ENCODE measurements at regions not wholly inside any gene's neighbourhood (a gene's known extent, or its start where the extent isn't known, plus 50 kb on each side); places are given as distances from the start of the nearest gene placed in this dataset.

GRCh38 chr3:107211608-107212007, 165.6 kb upstream of the CCDC54 start:
- intact Hi-C loops (cut with DNase I): no loop called here

DNA sequence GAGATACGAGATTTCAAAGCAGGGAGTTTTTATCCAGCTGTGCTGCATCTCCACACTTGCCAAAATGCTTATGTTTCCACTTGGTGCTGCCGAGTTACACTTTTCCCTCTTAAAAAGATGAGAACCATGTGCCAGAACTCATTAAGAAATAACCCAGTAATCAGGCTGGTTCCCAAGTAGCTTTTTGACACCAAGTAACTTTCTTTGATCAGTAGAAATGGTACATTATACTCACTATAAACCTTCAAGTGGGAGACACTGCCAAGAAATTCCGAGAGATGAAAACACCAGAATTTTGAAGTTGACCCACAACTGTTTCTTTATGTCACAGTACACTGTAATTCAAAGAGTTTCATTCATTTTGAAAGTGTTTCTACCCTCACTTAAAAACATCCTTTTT, 164.6 kb upstream of the CCDC54 start:
- Histone ChIP-seq H3K4me3 (no peak overlapping the region), H3K9me3 (no peaks in the 10 kb centered on the region), H3K4me1 (peaks cover 27 to 41% (median 34%) of the 10 kb centered on the region in 4 donors), H3K27me3 (no peaks in the 10 kb centered on the region), H3K27ac (replicated peaks in 1 of 4) (no peak overlapping the region), H3K36me3 (no peaks in the 10 kb centered on the region)
- intact Hi-C loops (cut with DNase I): no loop called here
- no peak for DNase-seq (ENCODE audit: extremely low spot score)
- TF ChIP-seq POLR2AphosphoS5 (IDR thresholded peaks at IDR 0.05) (no peak), POLR2A (IDR thresholded peaks at IDR 0.05; ENCODE audit: low read depth) (no peak), EP300 (IDR thresholded peaks at IDR 0.05) (no peak), CTCF (IDR thresholded peaks at IDR 0.05) (no peak)
- WGBS: 35% methylated on average over 3 of the region's 3 CpGs

More at GRCh38 chr3:107211608-107212007, 165.6 kb upstream of the CCDC54 start:
- H3K9me3 ChIP-seq: no peaks in the 10 kb centered on the region
- H3K4me3 ChIP-seq: no peak overlapping the region
- H3K4me1 ChIP-seq: peaks cover 37 to 51% (median 44%) of the 10 kb centered on the region in 4 donors
- no peaks in the 10 kb centered on the region for H3K36me3 ChIP-seq
- H3K27me3 ChIP-seq: no peaks in the 10 kb centered on the region
- WGBS: 96% methylated on average over 1 of the region's 1 CpG
- TF ChIP-seq POLR2A (IDR thresholded peaks at IDR 0.05; ENCODE audit: low read depth): no peak
- no peak overlapping the region for H3K27ac ChIP-seq (replicated peaks in 1 of 4)
- no peak for DNase-seq (ENCODE audit: extremely low spot score)

- no peak for DNase-seq (ENCODE audit: extremely low spot score)
- no peaks in the 10 kb centered on the region for H3K36me3 ChIP-seq
- no peak for TF ChIP-seq CTCF (IDR thresholded peaks at IDR 0.05)
- TF ChIP-seq POLR2AphosphoS5 (IDR thresholded peaks at IDR 0.05): no peak
- H3K9me3 ChIP-seq: no peaks in the 10 kb centered on the region
- intact Hi-C loops (cut with DNase I): no loop called here
- no peaks in the 10 kb centered on the region for H3K27me3 ChIP-seq
- no peak overlapping the region for H3K4me3 ChIP-seq
- WGBS: 63% methylated on average over 6 of the region's 6 CpGs
- peaks cover 22 to 36% (median 29%) of the 10 kb centered on the region in 4 donors for H3K4me1 ChIP-seq
- no peak overlapping the region for H3K27ac ChIP-seq (replicated peaks in 1 of 4)
These were observed 164.1 kb upstream of the CCDC54 start for GRCh38 chr3:107213044-107213669.

GRCh38 chr3:107216229-107216628, 161.0 kb upstream of the CCDC54 start:
- 94% methylated on average over 5 of the region's 5 CpGs for WGBS
- intact Hi-C loops (cut with DNase I): no loop called here
- no peak overlapping the region for H3K27ac ChIP-seq (replicated peaks in 1 of 4)
- H3K4me1 ChIP-seq: peaks cover 9 to 21% (median 15%) of the 10 kb centered on the region in 4 donors
- H3K27me3 ChIP-seq: no peaks in the 10 kb centered on the region
- TF ChIP-seq POLR2A (IDR thresholded peaks at IDR 0.05; ENCODE audit: low read depth) (no peak), POLR2AphosphoS5 (IDR thresholded peaks at IDR 0.05) (no peak), CTCF (IDR thresholded peaks at IDR 0.05) (no peak), EP300 (IDR thresholded peaks at IDR 0.05) (no peak)
- no peak for DNase-seq (ENCODE audit: extremely low spot score)
- no peaks in the 10 kb centered on the region for H3K36me3 ChIP-seq
- H3K4me3 ChIP-seq: no peak overlapping the region
- H3K9me3 ChIP-seq: no peaks in the 10 kb centered on the region

DNA sequence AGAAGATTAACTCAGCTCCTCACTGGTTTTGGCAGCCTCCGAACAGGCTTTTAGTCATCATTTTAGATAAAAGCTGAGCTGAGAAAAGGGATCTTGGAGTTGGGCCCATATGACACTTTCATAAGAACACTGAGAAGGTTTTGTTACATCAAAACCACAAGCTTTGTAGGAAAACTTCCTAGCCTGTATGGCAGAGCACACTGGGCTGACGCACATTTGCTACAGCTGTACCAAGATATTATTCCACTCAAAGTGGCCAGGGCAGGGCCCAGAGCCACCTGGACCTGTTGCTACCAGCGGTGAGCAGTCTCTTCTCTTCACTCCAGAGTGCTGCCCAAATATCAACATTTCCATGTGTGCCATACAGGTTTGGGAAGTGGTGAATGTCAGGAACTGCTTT, 160.5 kb upstream of the CCDC54 start:
- Histone ChIP-seq H3K27me3 (no peaks in the 10 kb centered on the region), H3K4me3 (no peak overlapping the region), H3K27ac (replicated peaks in 1 of 4) (no peak overlapping the region), H3K9me3 (no peaks in the 10 kb centered on the region), H3K36me3 (no peaks in the 10 kb centered on the region), H3K4me1 (peaks cover 9 to 18% (median 15%) of the 10 kb centered on the region in 4 donors)
- WGBS: 74% methylated on average over 3 of the region's 3 CpGs
- intact Hi-C loops (cut with DNase I): no loop called here
- no peak for TF ChIP-seq CTCF (IDR thresholded peaks at IDR 0.05)
- TF ChIP-seq POLR2A (IDR thresholded peaks at IDR 0.05; ENCODE audit: low read depth): no peak
- TF ChIP-seq EP300 (IDR thresholded peaks at IDR 0.05): no peak
- no peak for TF ChIP-seq POLR2AphosphoS5 (IDR thresholded peaks at IDR 0.05)
- DNase-seq (ENCODE audit: extremely low spot score): no peak

All from esophagus muscularis mucosa (tissue), 4 donors.